HG03095 (cell line): ENCODE measurements at regions not wholly inside any gene's neighbourhood (a gene's known extent, or its start where the extent isn't known, plus 50 kb on each side); places are given as distances from the start of the nearest gene placed in this dataset.

Experiments
- ATAC-seq: cut with Tn5 transposase; IDR thresholded peaks from one replicate; pipeline ENCODE4 v1.9.1; 2021; ENCODE audit warnings: moderate library complexity; ENCODE audit not compliant: unreplicated experiment

DNA sequence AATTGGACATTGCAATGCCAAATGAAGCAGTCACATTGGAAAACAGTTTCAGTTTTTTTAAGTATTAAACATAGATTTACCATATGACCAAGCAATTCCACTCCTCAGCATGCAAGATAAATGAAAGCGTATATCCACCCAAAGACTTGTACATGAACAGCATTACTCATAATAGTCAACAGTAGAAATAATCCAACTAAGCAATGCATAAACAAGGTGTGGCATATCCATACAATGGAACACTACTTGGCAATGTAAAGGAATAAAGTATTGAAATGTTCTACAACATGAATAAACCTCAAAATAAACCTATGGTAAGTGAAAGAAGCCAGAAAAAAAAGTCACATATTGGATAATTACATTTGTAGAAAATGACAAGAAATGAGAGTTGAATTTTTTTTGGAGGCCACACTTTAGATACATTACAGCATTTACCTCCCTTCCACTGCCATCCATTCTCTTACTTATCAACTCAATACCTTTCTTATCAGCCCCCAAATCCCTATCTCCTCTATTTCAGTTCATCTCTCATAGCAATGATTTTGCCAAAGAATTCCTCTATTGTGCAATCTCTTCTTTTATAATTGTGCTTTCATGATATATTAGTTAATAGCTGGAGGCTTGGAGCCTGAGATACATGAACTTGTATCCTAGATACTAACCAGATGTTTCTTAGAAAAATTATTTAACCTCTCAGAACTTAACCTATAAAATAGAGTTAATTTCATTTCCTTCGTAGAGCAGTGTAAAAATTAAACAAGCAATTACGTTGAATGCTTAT is 414.2 kb upstream of the C1orf87 start:
- no peak for ATAC-seq

DNA sequence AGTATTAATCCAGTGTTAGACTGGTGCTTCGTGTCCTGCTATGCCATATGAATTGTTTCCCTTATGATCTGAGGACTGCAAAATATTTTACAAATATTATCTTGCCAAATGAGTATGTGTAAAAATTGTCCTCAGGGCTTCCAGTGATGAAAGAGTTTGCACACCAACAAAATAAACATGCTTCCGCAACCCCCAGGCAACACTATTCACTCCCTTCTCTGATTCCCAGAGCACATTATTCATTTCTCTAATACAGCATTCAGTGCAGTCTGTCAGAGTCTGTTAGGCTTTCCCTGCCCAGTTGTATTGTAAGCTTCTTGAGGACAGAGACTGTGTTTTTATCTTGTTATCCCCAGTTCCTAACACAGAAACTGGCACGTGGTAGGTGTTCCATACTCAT is 409.9 kb upstream of the C1orf87 start:
- ATAC-seq, result no peak

DNA sequence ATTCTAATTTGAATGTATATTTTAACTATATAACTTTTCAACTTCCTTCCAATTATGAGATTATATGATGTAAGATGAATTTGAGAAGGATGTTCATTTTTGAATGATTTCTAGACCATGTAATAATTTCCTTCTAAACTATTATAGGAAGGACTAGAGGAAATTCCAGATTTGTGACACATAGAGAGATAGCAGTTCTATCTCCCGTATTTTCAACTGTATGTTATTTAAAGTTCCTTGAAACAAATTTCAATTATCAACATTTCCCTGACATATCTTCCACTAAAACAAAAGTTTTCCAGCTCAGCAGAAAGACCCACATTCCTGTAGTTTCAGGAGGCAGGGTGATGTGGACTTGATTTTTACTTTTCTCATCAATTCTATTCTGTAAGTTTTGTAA is 396.7 kb upstream of the C1orf87 start:
- ATAC-seq, result no peak

GRCh38 chr1:60463786-60464185 is 390.2 kb upstream of the C1orf87 start:
- no peak for ATAC-seq

GRCh38 chr1:60463146-60463545 is 389.6 kb upstream of the C1orf87 start:
- no peak for ATAC-seq

DNA sequence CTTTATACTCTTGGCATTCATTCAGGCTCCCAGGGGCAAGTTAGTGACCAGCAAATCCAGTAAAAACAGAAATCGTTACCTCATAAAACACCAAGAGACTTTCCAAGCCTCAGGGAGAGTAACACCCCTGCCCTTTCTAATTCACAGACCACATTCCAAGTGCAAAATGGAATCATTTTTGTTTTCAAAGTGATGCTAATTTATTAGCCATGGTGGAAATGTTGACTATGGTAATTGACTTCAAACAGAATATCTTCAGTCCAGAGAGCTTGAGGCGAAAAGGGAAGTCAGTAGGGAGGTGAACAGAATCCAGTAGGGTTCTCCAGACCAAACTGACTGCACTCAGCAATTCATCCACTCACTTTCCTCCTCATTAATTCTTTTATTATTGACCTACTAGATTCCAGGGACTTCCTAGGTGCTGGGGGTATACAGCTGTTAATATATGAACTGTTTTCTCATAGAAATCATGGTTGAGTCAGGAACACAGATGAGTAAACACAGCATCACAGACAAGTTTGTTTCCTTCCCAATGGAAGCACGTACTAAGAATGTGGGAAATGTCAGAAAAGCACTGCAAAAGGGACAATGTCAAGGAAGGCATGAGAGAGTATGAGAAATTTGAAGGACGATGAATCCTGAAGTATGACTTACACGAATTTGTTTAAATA is 388.5 kb upstream of the C1orf87 start:
- no peak for ATAC-seq

DNA sequence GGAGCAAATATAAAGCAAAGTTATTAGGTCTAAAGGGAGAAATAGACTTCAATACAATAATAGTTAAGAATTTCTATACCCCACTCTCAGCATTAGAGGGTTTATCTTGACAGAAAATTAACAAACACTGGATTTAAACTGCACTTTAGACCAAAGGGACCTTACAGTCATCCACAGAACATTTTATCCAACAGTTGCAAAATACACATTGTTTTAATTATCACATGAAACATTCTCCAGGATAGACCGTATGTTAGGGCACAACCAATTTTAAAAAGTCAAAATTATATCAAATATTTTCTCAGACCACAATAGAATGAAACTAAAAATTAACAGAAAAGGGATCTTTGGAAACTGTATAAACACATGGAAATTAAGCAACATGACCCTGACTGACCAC is 384.5 kb upstream of the C1orf87 start:
- ATAC-seq, result no peak

DNA sequence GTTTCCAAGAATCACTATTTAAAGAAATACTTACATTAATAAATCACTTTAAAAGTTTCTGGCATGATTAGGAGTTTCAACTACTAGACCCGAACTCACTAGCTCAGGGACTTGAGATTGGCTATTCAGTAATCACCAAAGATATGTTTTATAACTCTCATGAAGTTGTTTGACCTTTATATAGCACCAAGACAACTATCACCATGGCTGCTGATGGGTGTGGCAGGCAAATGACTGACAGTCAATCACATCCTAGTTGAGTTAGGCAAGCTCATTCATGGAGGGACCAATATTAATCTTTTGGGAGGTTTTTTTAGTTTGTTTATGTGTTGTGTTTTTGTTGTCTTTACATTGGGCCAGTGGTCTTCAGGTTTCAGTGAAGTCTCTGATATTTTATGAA is 376.3 kb upstream of the C1orf87 start:
- no peak for ATAC-seq

DNA sequence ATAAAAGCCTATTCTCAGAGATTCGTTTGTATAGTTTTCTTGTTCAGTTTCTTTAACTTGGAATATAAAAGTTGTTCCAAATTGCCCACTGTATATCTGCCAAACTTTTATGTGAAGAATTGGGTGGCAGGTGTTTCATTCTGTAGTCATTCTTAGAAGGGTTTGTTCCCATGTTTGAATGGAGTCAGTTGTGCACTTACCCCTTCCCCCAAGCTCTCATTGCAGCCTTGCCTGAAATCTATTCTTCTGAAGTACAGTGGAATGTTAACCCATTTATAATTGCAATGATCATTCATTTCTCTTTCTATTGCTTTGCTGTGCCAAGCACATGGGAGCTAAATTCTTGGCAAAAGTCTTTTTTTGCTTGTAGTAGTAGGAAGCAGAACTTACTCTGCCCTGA is 375.3 kb upstream of the C1orf87 start:
- no peak for ATAC-seq

- no peak for ATAC-seq
Observed at GRCh38 chr1:60444680-60445079, 371.1 kb upstream of the C1orf87 start.

DNA sequence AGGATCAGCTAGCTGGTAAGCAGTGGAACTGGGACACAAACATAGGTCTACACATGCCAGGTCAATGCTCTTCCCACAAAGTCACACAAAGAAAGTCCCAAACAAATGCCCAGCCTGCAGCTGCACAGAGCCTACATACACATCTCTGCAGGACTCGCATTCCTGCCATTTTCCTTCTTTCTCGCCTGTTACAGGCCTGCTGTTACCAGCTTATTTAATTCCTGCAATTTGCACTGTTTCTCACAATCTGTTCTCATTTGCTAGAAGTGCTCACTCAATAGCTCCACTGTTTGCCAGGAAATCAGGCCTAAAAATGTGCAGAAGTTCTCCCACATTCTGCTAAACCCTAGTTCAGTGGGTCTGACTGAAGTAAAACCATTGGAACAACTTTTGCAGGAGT is 362.6 kb upstream of the C1orf87 start:
- no peak for ATAC-seq

DNA sequence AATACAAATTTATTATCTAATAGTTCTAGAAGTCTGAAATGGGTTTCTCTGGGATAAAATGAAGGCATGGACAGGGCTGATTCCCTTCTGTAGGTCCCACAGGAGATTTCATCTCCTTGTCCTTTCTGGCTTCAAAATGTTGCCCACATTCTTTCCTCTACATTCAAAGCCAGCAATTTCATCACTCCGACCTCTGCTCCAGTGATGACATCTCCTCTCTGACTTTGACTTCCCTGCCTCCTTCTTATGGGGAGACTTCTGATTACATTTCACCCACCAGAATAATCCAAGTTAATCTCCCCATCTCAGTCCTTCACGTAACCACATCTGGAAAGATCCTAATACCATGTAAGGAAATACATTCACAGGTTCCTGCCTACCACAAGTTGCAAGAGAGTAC is 358.0 kb upstream of the C1orf87 start:
- ATAC-seq, result no peak

- ATAC-seq, result no peak
Observed at GRCh38 chr1:60430375-60430774, 356.8 kb upstream of the C1orf87 start.

DNA sequence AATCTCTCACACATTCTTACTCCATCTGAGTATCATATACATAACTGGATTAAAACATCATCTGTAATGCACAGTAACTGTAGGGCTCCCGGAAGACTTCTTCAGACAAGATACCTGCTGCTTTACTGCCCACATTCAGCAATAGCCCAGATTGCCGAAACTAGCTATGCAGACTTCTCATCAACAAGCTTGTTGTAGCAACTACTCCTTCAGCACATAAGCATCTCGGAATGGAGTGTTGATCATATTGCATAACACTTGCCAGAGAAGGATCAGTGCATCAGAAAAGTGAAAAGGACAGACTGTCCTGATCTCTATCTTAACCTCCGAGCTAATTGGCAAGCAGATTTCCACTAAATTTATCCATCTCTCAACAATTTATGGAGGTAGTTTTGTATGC is 354.6 kb upstream of the C1orf87 start:
- ATAC-seq, result no peak

GRCh38 chr1:60427701-60428100 is 354.1 kb upstream of the C1orf87 start:
- ATAC-seq, result no peak

GRCh38 chr1:60427194-60427593 is 353.6 kb upstream of the C1orf87 start:
- no peak for ATAC-seq

DNA sequence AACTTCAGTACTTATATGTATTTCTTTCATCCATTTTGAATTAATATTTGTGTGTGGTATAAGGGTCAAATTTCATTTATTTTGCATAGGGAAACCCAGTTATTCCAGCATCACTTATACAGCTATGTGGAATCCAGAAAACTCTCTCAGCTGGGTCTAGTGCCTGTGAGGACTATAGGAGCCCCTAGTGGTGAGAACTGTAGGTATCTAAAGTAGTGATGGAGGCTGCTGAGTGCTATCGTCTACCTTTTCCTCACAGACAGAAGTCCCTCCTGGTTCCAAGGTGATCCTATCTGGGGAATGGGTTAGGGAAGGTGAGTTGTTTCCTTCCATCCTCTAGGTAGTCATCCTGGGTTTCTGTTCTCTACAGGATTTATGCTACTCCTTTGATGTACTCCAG is 352.0 kb upstream of the C1orf87 start:
- no peak for ATAC-seq

GRCh38 chr1:60423146-60423780 is 349.7 kb upstream of the C1orf87 start:
- ATAC-seq, result no peak

GRCh38 chr1:60421965-60422364 is 348.4 kb upstream of the C1orf87 start:
- no peak for ATAC-seq

- no peak for ATAC-seq
Observed at GRCh38 chr1:60419023-60419422, 345.5 kb upstream of the C1orf87 start.

GRCh38 chr1:60415696-60416095 is 342.1 kb upstream of the C1orf87 start:
- ATAC-seq, result no peak

DNA sequence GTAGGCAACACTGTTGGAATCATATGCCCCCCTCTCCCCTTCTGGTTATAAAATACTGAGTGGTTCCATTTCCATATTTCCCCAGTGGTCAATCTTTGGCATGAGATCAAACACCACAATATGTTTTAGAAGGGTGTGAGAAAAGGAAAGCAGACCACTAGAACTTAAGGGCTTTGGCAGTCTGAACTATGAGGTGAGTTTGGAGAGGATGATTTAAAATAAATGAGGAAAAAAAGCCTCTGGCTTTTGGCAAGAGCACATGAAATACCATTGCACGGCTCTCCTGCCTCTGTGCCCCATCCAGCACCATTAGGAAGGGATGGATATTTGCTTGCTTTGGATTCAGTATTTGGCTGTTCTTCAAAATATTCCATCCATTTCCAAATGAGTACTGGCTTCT is 339.5 kb upstream of the C1orf87 start:
- no peak for ATAC-seq
